ENCODE measurements at regions not wholly inside any gene's neighbourhood (a gene's known extent, or its start where the extent isn't known, plus 50 kb on each side); places are given as distances from the start of the nearest gene placed in this dataset.

DNA sequence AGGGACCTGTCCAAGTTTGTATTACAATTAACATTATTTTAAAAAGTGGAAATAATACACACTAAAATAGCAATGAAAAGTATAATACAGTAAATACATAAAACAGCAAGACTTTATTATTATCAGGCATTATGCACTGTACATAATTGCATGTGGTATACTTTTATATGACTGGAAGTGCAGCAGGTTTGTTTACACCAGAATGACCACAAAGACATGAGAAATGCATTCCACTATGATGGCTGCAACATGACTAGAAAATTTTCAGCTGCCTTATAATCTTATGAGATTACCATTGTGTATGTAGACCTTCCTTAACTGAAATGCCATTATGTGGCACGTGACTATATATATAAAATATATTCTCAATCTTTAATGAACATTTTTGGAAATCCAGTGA, 1699.6 kb downstream of the KCNT2 start:
- TF ChIP-seq ZNF561 (CRISPR knock-in tag; conservative IDR thresholded peaks at IDR 0.05) (no peak), ELF4 (CRISPR knock-in tag; IDR thresholded peaks at IDR 0.05) (no peak), SAFB2 (IDR thresholded peaks at IDR 0.05; ENCODE audit: borderline replicate concordance, low read depth, low read length, severe bottlenecking) (no peak), MYC (IDR thresholded peaks at IDR 0.05; ENCODE audit: low read depth, low read length) (no peak), MYC (CRISPR knock-in tag; IDR thresholded peaks at IDR 0.05; ENCODE audit: borderline replicate concordance, low read depth) (no peak), ZFX (CRISPR knock-in tag; IDR thresholded peaks at IDR 0.05) (no peak), ATF1 (CRISPR knock-in tag; IDR thresholded peaks at IDR 0.05) (no peak), ATF1 (tag; IDR thresholded peaks at IDR 0.05) (no peak), POU5F1 (IDR thresholded peaks at IDR 0.05; ENCODE audit: borderline replicate concordance, low read depth, low read length, partially characterized antibody) (no peak), ZNF311 (CRISPR knock-in tag; IDR thresholded peaks at IDR 0.05) (no peak), MIER1 (IDR thresholded peaks at IDR 0.05; ENCODE audit: low read depth) (no peak), PML (IDR thresholded peaks at IDR 0.05; ENCODE audit: low read length) (no peak), ZNF24 (IDR thresholded peaks at IDR 0.05) (no peak), SPI1 (IDR thresholded peaks at IDR 0.05; ENCODE audit: borderline replicate concordance, low read depth, low read length) (no peak), U2AF2 (optimal IDR thresholded peaks at IDR 0.05; ENCODE audit: low read depth, low read length) (no peak), PYGO2 (tag; IDR thresholded peaks at IDR 0.05) (no peak), CBX8 (IDR thresholded peaks at IDR 0.05; ENCODE audit: borderline replicate concordance, extremely low read depth, low read depth, low read length, poor library complexity, severe bottlenecking) (no peak)
- TF ChIP-seq, protein P1, sequence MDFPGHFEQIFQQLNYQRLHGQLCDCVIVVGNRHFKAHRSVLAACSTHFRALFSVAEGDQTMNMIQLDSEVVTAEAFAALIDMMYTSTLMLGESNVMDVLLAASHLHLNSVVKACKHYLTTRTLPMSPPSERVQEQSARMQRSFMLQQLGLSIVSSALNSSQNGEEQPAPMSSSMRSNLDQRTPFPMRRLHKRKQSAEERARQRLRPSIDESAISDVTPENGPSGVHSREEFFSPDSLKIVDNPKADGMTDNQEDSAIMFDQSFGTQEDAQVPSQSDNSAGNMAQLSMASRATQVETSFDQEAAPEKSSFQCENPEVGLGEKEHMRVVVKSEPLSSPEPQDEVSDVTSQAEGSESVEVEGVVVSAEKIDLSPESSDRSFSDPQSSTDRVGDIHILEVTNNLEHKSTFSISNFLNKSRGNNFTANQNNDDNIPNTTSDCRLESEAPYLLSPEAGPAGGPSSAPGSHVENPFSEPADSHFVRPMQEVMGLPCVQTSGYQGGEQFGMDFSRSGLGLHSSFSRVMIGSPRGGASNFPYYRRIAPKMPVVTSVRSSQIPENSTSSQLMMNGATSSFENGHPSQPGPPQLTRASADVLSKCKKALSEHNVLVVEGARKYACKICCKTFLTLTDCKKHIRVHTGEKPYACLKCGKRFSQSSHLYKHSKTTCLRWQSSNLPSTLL (IDR thresholded peaks at IDR 0.05): no peak
- TF ChIP-seq, protein P2, sequence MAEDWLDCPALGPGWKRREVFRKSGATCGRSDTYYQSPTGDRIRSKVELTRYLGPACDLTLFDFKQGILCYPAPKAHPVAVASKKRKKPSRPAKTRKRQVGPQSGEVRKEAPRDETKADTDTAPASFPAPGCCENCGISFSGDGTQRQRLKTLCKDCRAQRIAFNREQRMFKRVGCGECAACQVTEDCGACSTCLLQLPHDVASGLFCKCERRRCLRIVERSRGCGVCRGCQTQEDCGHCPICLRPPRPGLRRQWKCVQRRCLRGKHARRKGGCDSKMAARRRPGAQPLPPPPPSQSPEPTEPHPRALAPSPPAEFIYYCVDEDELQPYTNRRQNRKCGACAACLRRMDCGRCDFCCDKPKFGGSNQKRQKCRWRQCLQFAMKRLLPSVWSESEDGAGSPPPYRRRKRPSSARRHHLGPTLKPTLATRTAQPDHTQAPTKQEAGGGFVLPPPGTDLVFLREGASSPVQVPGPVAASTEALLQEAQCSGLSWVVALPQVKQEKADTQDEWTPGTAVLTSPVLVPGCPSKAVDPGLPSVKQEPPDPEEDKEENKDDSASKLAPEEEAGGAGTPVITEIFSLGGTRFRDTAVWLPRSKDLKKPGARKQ (CRISPR knock-in tag; IDR thresholded peaks at IDR 0.05): no peak
- TF ChIP-seq, protein P3, sequence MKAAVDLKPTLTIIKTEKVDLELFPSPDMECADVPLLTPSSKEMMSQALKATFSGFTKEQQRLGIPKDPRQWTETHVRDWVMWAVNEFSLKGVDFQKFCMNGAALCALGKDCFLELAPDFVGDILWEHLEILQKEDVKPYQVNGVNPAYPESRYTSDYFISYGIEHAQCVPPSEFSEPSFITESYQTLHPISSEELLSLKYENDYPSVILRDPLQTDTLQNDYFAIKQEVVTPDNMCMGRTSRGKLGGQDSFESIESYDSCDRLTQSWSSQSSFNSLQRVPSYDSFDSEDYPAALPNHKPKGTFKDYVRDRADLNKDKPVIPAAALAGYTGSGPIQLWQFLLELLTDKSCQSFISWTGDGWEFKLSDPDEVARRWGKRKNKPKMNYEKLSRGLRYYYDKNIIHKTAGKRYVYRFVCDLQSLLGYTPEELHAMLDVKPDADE (conservative IDR thresholded peaks at IDR 0.05; ENCODE audit: control insufficient read depth, low read depth, low read length): no peak
- no TSS peak for BruUV-seq (replicated peaks)
- H3K4me3 ChIP-seq: no peak overlapping the region
- H3K27ac ChIP-seq (ENCODE audit: extremely low read depth, low read depth, low read length): no peak overlapping the region
- H3K79me2 ChIP-seq (ENCODE audit: control insufficient read depth, insufficient read depth, low read length): no peaks in the 10 kb centered on the region
- H4K20me1 ChIP-seq (replicated peaks; ENCODE audit: control insufficient read depth, insufficient read depth, low read length): no peaks in the 10 kb centered on the region
- 0% methylated on average over 1 of the region's 1 CpG for WGBS (ENCODE audit: insufficient coverage, low coverage, missing lambda C conversion rate)
- no peaks in the 10 kb centered on the region for H3K36me3 ChIP-seq (ENCODE audit: control insufficient read depth, insufficient read depth, low read length)
- H3K9me3 ChIP-seq (replicated peaks; ENCODE audit: control insufficient read depth, insufficient read depth, low read depth, low read length): no peaks in the 10 kb centered on the region
- no peak overlapping the region for H3K9ac ChIP-seq (ENCODE audit: insufficient read depth in 1 of 2, low read depth in 2 of 2, low read length in 2 of 2)
- no peak overlapping the region for H2AFZ ChIP-seq (ENCODE audit: low read depth, low read length)
- DNase-seq (ENCODE audit: extremely low read depth in 1 of 4, low spot score in 3 of 4): no peak
- in situ Hi-C loops (cut with MboI) (no loop called here), intact Hi-C loops (cut with micrococcal nuclease) (no loop called here)
- POLR2A ChIA-PET: no interaction called here
- no peak overlapping the region for H3K4me2 ChIP-seq (ENCODE audit: insufficient read depth, low read length)
- H3K27me3 ChIP-seq (ENCODE audit: control insufficient read depth in 2 of 2, insufficient read depth in 2 of 2, low read length in 2 of 2): no peaks in the 10 kb centered on the region
- no peaks in the 10 kb centered on the region for H3K9me1 ChIP-seq (ENCODE audit: control insufficient read depth, insufficient read depth, low read length)
- CTCF ChIA-PET (ENCODE audit: low intra/inter-chr PET ratio): no interaction called here
- FAIRE-seq: no peak
- no peaks in the 10 kb centered on the region for H3K4me1 ChIP-seq (replicated peaks in 1 of 2; ENCODE audit: control insufficient read depth in 2 of 2, insufficient read depth in 2 of 2, low read length in 2 of 2)
- no peak for ATAC-seq

Measured in K562 (cell line).